RPMI7951 (cell line): ENCODE measurements at regions not wholly inside any gene's neighbourhood (a gene's known extent, or its start where the extent isn't known, plus 50 kb on each side); places are given as distances from the start of the nearest gene placed in this dataset.

Source experiments
- DNase-seq: peaks from one replicate; pipeline ENCODE4 v3.0.0-alpha.2; 2012; ENCODE audit warnings: low read depth

DNA sequence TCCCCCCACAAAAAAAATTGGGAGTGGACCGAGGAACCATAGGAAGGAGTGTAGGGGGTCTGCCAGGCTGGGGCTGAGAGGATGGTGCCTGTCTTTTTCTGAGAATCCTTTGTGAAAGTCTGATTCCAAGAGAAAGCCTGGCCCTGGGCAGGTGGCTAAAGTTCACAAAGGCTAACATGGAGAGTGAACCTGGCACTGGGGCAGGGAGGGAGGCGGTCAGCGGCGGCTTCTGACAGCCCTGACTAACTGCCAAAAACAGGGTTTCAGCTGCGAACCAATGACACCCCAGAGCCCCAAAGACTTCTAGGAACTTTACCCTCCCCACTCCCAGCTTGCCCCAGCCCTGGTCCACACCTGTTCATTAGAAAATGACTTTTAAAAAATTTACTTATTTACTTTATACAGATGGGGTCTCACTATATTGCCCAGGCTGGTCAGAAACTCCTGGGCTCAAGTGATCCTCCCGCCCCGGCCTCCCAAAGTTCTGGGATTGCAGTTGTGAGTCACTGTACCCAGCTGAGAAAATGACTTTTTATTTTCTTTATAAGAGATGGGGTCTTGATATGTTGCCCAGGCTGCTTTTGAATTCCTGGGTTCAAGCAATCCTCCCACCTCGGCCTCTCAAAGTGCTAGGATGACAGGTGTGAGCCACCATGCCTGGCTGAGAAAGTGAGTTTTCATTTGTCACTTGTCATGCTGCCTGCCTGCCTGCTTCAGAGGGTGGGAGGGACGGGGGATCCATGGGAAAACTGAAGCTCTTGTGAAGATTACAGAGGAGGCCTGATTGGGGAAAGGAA is 61.0 kb upstream of the DUSP5 start:
- no peak for DNase-seq

DNA sequence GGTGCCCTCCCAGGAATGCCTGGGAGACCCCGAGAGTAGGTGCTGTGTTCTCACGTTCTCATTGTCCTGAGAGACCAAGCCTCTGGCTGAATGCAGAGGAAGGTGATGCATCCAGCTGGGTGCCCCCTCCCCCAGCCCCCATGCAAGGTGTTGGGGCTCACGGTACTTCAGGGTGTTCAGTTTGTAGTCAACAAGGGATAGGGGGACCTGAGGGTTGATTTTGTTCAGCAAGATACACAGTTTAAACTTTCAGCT is 60.4 kb upstream of the DUSP5 start:
- DNase-seq = no peak

GRCh38 chr10:110437761-110438341 is 59.9 kb upstream of the DUSP5 start:
- DNase-seq = no peak

- DNase-seq = no peak
Observed at GRCh38 chr10:110442746-110443145, 55.0 kb upstream of the DUSP5 start.

DNA sequence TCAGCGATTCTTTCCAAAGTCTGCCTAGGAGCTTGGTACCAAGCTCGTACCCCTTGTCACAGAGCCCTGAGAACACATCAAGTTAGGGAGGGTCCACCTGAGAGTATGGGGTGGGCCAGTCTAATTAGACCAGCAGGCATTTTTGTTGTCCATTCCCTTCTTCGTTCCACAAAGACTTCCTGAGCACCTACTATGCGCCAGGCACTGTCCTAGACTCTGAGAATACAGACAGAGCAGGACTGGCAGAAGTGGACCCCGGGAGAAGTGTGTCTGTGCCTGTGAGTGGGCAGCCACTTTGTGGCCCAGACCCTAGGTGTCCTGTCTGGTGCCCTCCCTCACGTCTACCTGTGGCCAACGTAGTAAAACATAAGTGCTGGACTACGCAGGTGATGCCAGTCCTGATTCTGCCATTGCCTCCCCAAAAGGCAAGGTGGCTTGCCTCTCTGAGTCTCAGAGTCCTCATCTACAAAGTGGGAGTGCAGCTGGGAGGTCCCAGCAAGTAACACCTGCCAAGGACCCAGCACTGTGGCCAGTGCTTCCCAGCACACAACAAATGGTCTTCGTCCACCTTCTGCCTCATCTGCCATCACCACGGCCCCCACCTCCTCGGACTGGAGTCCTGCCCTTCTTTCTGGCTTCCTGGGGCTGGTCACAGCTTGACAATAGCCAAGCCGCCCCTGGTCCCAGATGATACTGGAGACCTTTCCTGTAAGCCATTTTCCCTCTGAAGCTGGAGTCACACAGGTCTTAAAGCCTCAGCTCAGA is 54.3 kb upstream of the DUSP5 start:
- DNase-seq = no peak

GRCh38 chr10:110444004-110444337 is 53.7 kb upstream of the DUSP5 start:
- no peak for DNase-seq

DNA sequence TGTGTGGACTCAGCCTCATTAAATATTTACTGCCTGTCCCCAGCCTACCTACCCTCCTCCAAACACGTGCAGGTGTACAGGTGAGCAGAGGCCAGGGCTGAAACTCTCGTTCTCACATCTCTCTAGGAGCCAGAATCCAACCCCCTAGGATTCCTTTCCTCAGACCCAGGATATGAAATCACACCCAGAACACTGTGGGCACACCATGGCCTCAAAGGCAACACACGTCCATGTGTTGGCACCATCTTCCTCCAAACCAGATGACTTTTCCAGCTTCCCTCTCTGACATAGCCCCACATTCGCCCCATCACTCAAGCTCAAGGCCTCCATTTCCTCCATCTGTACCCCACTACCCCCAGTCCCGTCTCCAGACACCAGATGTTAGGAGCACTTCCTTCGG is 51.8 kb upstream of the DUSP5 start:
- no peak for DNase-seq

GRCh38 chr10:110446277-110446676 is 51.4 kb upstream of the DUSP5 start:
- DNase-seq = no peak

GRCh38 chr10:110446954-110447608 is 50.6 kb upstream of the DUSP5 start:
- peak; percentile 94 for DNase-seq

- DNase-seq = peak; percentile 50
Observed at GRCh38 chr10:110447886-110448285, 49.8 kb upstream of the DUSP5 start.
